Activated naive CD4-positive, alpha-beta T cell treated with anti-CD3 and anti-CD28 coated beads, Interleukin-2, amount 50 U/mL, for 72 hours (primary cell): ENCODE measurements at regions not wholly inside any gene's neighbourhood (a gene's known extent, or its start where the extent isn't known, plus 50 kb on each side); places are given as distances from the start of the nearest gene placed in this dataset.
"Not testable (repeated sequence)": the region's sequence is repeated elsewhere in the genome, so short reads cannot be mapped to it uniquely, and the experiment has no call there.

ENCODE experiments used
- ATAC-seq, 2 donors: fragments of 150-1000 bp; cut with Tn5 transposase; 2 replicates each; pipeline ENCODE4 v1.10.0; 2021; ENCODE audit warnings: mild to moderate bottlenecking in 2 of 2, moderate library complexity in 2 of 2
- DNase-seq, 2 donors: peaks; one replicate each; pipeline ENCODE4 v3.0.0; 2021 to 2022; ENCODE audit warnings: low spot score in 2 of 2
- H3K27ac Mint-ChIP-seq, 2 donors: one replicate each; pipeline ENCODE4 v1.8.0; 2022; ENCODE audit warnings: mild to moderate bottlenecking in 2 of 2, mixed read lengths in 2 of 2
- H3K36me3 Mint-ChIP-seq, 2 donors: one replicate each; pipeline ENCODE4 v1.8.0; 2022; ENCODE audit warnings: mixed read lengths in 2 of 2
- H3K9me3 Mint-ChIP-seq, 2 donors: one replicate each; pipeline ENCODE4 v1.8.0; 2022; ENCODE audit warnings: mixed read lengths in 2 of 2

DNA sequence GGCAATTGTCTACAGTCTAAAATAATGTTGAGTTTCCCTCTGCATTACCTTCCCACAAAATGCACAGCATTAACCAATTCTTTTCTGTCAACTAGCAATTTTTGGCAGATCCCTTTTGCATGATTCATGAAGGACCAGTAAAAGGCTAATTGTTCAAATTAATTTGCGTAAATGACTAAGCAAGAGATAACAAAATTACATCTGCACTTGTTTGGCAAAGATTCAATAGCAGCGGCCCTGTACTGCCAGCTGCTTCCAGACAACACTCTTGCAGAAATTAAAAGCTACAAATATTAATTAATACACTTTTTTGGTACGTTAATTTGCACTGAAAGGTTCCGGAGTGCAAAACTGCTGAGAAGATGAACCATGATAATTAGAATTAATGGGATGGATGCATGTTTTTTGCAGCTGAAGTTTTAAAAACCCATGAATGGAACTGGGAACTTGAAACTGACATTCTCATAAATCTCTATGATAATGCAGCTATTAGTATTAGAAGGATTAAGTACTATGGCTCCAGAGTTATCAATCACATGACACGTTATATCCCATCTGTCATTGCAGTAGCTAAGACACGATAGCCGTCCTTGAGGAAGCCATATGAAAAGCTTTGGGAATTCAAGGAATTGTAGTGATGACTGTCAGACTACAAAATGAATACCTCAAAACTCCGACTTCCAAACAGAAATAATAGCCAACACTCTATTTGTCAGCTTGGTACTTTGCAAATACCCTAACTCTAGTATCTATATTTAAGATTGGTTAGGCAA, 1268.3 kb upstream of the ACVR2A start:
- Mint-ChIP-seq H3K36me3 (no peaks in the 10 kb centered on the region), H3K9me3 (no peaks in the 10 kb centered on the region), H3K27ac (no peak overlapping the region)
- DNase-seq (no peak), ATAC-seq (no peak)

DNA sequence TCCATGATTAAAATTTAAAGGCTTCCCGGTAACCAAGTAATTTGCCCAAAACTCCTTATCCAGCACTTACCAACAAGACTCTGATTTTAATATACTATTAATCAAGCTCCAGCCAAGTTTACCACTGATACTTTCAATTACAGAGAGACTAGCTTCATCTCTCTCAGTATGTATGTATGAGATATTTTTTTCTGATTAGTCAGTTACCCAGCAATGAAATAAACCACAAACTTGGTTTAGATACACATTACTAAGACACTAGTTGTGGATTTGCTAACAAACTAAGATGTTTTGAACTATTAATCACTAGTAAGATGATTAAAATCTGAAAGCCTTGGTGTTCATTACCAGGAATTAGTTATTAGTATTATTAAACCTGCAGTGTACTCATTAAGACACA, 1272.2 kb upstream of the ACVR2A start:
- peaks cover 4% of the 10 kb centered on the region in 2 donors for H3K9me3 Mint-ChIP-seq
- ATAC-seq, result no peak

DNA sequence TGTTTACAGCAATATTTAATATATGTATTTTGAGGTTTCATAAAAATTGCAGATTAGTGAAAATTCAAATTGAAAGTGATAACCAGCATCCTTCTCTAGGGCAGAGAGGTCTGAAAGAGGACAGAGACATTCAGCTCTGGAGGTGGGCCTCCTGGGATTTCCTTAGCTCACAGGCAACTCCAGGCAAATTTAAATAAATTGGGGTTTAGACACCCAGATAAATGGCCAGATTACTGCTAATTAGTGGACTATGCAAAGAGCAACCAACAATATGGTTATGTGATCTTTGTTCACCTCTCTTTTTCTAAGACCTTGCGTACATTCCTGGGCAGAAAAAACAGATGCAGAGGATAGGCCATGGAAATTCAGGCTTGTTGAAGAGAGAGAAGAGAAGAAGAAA, 1282.8 kb upstream of the ACVR2A start:
- Mint-ChIP-seq H3K36me3 (no peaks in the 10 kb centered on the region), H3K27ac (no peak overlapping the region), H3K9me3 (peaks cover 0 to 4% of the 10 kb centered on the region in 2 donors)
- DNase-seq, result no peak
- no peak for ATAC-seq

More for the DNA sequence above, 1272.2 kb upstream of the ACVR2A start:
- DNase-seq, result no peak
- H3K36me3 Mint-ChIP-seq, result no peaks in the 10 kb centered on the region
- H3K27ac Mint-ChIP-seq, result no peak overlapping the region

DNA sequence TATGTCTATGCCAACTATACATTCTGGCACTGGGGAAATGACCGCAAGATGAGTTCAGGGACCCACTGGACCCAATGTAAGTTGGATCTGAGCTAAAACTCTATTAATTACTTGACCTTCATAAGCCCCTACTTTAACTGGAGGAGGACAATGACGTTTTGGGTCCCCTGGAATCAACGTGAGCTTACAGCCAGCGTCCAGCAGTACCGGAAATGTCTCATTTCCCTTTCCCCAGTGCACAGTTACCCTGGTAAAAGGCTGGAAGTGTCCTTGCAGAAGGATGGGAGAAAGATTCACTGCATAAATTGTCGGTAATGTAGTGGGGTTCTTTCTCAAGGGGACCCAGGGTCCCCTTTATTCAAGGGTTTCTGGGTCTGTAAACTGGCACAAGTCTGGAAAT, 1297.6 kb upstream of the ACVR2A start:
- DNase-seq (no peak), ATAC-seq (no peak)
- H3K27ac Mint-ChIP-seq, result no peak overlapping the region
- peaks cover 0 to 7% of the 10 kb centered on the region in 2 donors for H3K9me3 Mint-ChIP-seq
- no peaks in the 10 kb centered on the region for H3K36me3 Mint-ChIP-seq

DNA sequence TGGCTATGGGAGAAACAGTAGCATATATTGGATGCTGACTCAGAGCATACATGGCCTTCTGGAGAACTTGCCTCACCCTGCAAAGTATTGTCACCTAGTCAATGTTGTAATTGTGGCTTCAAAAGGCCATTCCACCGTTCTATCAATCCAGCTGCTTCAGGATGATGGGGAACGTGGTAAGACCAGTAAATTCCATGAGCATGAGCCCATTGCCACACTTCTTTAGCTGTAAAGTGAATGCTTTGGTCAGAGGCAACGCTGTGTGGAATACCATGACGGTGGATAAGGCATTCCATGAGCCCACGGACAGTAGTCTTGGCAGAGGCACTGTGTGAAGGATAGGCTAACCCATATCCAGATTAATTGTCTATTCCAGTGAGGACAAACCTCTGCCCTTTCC, 1300.1 kb upstream of the ACVR2A start:
- Mint-ChIP-seq H3K9me3 (peaks cover 0 to 7% of the 10 kb centered on the region in 2 donors), H3K36me3 (no peaks in the 10 kb centered on the region), H3K27ac (no peak overlapping the region)
- ATAC-seq, result no peak
- no peak for DNase-seq

DNA sequence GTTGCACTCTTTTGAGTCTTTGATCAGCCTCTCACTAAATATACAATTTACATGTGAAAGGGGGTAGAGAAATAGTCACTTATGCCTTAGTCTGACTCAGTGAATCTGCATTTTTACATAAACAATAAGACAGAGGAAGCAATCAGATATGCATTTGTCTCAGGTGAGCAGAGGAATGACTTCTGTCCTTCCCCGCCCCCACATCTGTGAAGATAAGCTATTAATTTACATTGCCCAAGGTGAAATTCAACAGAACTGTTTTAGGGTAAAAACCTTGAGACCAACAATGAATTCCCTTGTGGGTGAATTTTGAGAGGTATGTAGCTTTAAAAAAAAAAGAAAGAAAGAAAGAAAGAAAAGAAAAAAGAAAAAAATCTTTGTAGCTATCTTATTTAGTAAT, 1302.9 kb upstream of the ACVR2A start:
- DNase-seq (no peak), ATAC-seq (no peak)
- Mint-ChIP-seq H3K27ac (no peak overlapping the region), H3K9me3 (peaks cover 9 to 16% of the 10 kb centered on the region in 2 donors), H3K36me3 (peaks cover 0 to under 1% of the 10 kb centered on the region in 2 donors)

DNA sequence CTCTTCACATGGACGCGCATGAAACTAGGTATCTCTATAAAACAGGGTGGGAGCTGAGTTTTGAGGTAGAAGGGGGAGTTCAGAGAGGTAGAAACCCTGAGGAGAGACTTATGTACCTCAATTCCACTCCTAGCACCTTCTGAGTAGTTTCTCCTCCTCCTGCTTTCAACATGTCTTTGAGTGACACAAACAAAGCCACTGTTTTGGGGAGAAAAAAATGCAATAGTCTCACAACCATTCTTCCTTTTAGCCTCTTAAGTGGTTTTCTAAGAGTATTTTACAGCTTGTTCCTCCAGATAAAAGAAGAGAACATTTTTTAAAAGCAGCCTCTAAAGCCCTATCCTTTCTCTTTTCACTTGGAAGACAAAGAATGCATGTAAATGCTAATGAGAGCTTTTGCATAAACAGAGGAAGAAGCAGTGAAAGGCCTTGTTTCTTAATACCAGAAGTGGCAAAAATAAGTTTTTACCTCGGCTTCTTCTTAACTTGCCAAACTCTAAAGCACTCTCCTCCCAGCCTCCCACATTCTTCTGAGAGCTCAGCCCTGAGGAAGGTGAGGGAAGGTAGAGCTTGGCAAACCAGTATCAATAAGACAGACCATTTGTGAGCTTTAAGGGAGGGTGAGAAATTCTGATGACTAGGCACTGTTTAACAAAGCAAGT, 1304.4 kb upstream of the ACVR2A start:
- H3K9me3 Mint-ChIP-seq, result peaks cover 12 to 18% of the 10 kb centered on the region in 2 donors
- DNase-seq (no peak), ATAC-seq (no peak)
- no peak overlapping the region for H3K27ac Mint-ChIP-seq
- peaks cover 0 to 4% of the 10 kb centered on the region in 2 donors for H3K36me3 Mint-ChIP-seq

DNA sequence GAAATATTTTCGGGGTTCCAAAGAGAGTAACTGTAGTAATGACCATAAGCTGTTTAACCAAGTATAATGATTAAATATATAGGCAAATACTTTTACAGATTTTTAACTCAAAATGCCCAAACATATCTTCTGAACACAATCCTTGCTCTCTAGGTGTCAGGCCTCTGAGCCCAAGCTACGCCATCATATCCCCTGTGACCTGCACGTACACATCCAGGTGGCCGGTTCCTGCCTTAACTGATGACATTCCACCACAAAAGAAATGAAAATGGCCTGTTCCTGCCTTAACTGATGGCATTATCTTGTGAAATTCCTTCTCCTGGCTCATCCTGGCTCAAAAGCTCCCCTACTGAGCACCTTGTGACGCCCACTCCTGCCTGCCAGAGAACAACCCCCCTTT, 1305.1 kb upstream of the ACVR2A start:
- not testable (repeated sequence) for H3K27ac Mint-ChIP-seq, DNase-seq, ATAC-seq, H3K36me3 Mint-ChIP-seq
- H3K9me3 Mint-ChIP-seq, result peaks cover 12 to 18% of the 10 kb centered on the region in 2 donors

DNA sequence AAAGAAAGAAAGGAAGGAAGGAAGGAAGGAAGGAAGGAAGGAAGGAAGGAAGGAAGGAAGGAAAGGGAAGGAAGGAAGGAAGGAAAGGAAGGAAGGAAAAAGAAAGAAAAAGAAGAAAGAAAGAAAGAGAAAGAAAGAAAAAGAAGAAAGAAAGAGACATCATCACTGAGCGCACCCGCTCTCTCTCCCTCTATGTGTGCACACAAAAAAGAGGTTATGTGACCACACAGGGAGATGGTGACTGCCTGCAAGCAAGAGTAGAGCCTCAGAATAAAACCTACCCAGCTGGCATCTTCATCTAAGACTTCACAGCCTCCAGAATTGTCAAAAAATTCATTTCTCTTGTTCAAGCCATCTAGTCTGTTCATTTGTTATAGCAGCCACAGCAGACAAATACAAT, 1307.4 kb upstream of the ACVR2A start:
- ATAC-seq (no peak), DNase-seq (no peak)
- Mint-ChIP-seq H3K27ac (no peak overlapping the region), H3K9me3 (peaks cover 14 to 17% of the 10 kb centered on the region in 2 donors), H3K36me3 (peaks cover 0 to 4% of the 10 kb centered on the region in 2 donors)

DNA sequence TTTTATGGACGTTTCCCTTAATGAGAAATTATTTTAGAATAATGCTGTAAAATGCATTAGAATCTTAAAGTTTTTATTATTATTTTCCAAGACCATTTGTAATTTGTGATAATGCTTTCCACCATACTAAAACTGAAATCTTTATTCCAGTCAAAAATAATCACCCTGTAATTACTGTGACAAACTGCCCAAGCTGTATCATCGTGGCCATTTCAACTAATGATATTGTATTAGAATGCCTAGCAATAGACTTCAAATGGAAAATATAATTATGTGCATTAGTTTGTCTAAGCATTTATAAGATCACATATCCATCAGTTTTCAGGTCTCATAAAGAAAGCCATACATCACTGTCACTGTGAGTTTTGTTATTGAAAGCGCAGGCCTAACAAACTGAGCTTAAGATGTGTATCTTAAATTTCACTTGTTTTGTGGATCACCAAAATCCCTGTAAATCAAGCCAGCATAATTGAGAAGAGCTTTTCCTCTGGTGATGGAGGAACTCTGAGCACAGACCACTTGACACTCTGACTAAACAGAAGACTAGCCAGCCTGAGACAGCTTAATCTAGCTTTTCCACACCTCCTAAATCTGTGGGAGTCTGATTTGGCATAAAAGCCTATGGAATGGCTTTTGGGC, 1312.2 kb upstream of the ACVR2A start:
- Mint-ChIP-seq H3K9me3 (peaks cover 7 to 10% of the 10 kb centered on the region in 2 donors), H3K36me3 (peaks cover 0 to 4% of the 10 kb centered on the region in 2 donors), H3K27ac (no peak overlapping the region)
- ATAC-seq, result no peak
- no peak for DNase-seq

DNA sequence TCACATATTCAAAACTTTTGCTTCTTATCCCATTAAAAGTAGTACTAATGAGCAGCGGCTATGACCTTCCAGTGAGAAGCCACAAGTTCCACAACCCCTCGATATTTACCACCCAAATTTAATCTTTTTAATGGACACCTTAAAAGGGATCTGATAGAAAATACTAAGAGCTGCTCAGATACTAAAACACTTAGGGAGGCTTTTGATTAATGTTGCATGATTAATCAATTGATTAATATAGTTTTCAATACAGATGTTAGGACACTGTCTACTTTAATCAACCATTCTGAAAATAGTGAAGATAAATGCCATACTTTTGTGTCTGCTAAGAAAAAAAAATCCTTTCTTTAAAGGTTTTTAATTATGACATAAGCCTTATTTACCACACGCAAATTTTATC, 1312.8 kb upstream of the ACVR2A start:
- Mint-ChIP-seq H3K27ac (no peak overlapping the region), H3K36me3 (peaks cover 0 to 4% of the 10 kb centered on the region in 2 donors), H3K9me3 (peaks cover 5 to 8% of the 10 kb centered on the region in 2 donors)
- no peak for ATAC-seq
- no peak for DNase-seq

DNA sequence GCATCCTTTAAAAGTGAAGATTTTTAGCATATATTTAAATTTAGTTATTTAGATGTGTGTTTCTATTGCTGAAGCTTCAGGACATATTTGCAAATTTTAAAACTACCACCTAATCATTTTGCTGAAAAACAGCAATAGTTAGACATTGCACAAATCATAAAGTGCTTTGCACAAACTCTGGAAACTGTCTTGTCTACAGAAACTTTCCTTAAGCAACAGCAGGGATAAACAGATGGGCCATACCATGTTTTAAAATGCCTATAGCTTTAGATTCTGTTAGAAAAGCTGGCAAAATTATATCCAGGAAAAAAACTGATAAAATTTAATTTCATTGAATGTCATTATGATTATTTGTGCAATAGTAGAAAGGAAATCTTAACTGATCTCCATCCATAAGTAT, 1313.9 kb upstream of the ACVR2A start:
- no peak for DNase-seq
- Mint-ChIP-seq H3K36me3 (no peaks in the 10 kb centered on the region), H3K9me3 (peaks cover 0 to 5% of the 10 kb centered on the region in 2 donors), H3K27ac (no peak overlapping the region)
- no peak for ATAC-seq

DNA sequence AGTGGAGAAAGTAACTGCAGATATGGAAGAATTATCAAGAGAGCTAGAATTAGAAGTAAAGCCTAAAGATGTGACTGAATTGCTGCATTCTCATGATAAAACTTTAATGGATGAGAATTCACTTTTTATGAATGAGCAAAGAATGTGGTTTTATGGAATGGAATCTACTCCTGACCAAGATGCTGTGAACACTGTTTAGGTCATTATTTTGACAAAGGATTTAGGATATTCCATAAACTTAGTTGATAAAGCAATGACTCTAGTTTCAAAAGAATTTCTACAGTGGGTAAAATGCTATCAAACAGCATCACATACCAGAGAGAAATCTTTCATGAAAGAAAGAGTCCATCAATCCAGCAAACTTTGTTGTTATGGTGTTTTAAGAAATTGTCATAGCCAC, 1317.7 kb upstream of the ACVR2A start:
- ATAC-seq, result no peak
- Mint-ChIP-seq H3K36me3 (no peaks in the 10 kb centered on the region), H3K27ac (no peak overlapping the region), H3K9me3 (no peaks in the 10 kb centered on the region)
- DNase-seq, result no peak

DNA sequence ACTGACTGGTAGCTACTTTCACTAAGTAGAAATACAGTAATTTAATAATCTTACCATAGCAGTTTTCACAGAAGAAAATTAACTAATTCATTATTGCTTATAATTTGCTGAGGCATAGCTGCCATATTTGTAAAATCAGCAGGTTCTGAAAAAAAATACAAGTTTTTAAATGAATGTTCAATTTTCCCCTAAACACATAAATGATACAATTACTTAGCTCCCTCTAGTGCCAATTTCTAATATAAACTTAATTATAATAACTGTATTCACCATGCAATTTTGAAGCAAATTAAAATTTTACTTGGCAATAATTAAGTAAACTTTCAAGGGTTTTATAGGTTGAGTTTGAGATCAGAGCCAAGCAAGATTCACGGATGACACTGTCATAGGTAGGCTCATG, 1321.6 kb upstream of the ACVR2A start:
- no peak for ATAC-seq
- Mint-ChIP-seq H3K36me3 (no peaks in the 10 kb centered on the region), H3K9me3 (no peaks in the 10 kb centered on the region), H3K27ac (no peak overlapping the region)
- no peak for DNase-seq

DNA sequence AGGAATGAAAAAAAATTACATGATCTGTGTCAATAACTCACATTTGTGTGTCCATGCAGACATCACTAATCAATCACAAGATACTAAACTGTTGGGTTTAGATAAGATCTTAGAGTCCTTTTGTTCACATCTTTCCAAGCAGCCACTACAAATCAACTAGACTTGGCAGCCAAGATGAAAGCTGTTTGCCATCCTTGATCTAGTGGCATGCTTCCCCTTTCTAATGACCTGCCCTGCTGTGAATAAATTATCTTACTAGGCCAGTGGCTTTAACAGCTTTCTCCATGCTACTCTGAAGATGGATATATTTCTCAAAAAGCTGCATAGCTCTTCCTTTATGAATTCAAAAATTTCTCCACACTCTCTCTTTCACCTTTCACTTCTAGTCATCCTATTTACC, 1338.0 kb upstream of the ACVR2A start:
- Mint-ChIP-seq H3K36me3 (no peaks in the 10 kb centered on the region), H3K27ac (no peak overlapping the region), H3K9me3 (peaks cover 0 to 6% of the 10 kb centered on the region in 2 donors)
- no peak for DNase-seq
- no peak for ATAC-seq

DNA sequence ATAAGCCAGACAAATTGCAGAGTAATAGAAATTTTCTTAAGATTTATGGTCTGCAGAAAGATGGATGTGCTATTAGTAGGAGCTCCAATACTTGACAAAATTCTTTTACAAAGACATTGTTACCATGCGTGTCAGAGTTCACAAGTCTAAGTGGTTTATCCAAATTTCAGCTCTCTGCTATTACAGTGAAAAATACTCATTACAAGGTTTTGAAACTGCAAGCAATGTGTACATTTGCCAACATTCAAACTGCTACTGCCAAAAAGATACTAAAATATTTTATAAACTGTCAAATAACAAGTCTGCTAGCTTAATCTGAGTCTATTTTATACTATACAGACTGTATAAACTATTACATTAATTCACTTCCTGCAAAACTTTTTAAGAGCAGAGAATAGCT, 1341.5 kb upstream of the ACVR2A start:
- DNase-seq (no peak), ATAC-seq (no peak)
- Mint-ChIP-seq H3K36me3 (no peaks in the 10 kb centered on the region), H3K27ac (no peak overlapping the region), H3K9me3 (peaks cover 0 to 6% of the 10 kb centered on the region in 2 donors)

DNA sequence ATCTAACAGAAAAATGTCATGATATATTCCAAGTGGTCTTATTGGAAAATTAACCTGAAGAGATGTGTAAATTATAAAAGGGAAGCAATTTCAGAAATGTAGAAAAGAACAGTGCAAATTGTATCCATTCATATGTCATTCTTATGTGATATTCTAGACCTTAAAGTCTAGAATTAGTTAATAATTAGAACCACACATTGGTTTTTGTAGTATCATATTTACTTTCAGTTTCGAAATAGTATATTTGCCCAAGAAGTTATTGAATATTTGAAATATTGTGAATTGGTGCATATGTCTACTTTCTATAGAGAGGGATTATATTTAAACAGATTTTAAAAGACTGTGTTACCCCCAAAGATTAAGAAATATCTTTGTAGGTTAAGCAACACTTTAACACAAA, 1348.6 kb upstream of the ACVR2A start:
- ATAC-seq (no peak), DNase-seq (no peak)
- peaks cover 3 to 18% of the 10 kb centered on the region in 2 donors for H3K9me3 Mint-ChIP-seq
- H3K27ac Mint-ChIP-seq, result no peak overlapping the region
- peaks cover 0 to 5% of the 10 kb centered on the region in 2 donors for H3K36me3 Mint-ChIP-seq
